IMR-90 (cell line): ENCODE measurements at regions not wholly inside any gene's neighbourhood (a gene's known extent, or its start where the extent isn't known, plus 50 kb on each side); places are given as distances from the start of the nearest gene placed in this dataset.

Source experiments
- ATAC-seq: fragments of 200-7000 bp; cut with Tn5 transposase; 2 replicates; pipeline ENCODE4 v1.9.1; 2020; ENCODE audit warnings: low read depth, mild to moderate bottlenecking, moderate library complexity
- BruUV-seq: library from RNA; stranded (reverse); fragments of 400-500 nt; replicated peaks from 2 replicates; lab custom pipeline; 2021; lab: Mats Ljungman, UMichigan
- CTCF ChIA-PET: fragments of 300-600 bp; formaldehyde crosslinking; extraction: SDS; loops from one replicate; lab custom pipeline; 2021; ENCODE audit warnings: antibody characterized with exemption; lab: Yijun Ruan, JAX
- POLR2A ChIA-PET: fragments of 300-600 bp; sonication (Branson Sonifier 250); formaldehyde crosslinking; loops from one replicate; lab custom pipeline; 2022; ENCODE audit warnings: antibody characterized with exemption; ENCODE audit not compliant: unreplicated experiment; lab: Charles Lee
- DNase-seq: peaks from one replicate; pipeline ENCODE4 v3.0.0; 2013
- H2AFZ ChIP-seq: replicated peaks from 2 replicates; pipeline ENCODE3; 2013; ENCODE audit warnings: low read length, mild to moderate bottlenecking; ENCODE audit not compliant: poor library complexity
- H2AK5ac ChIP-seq: 2 replicates; pipeline ENCODE4 v1.6.1; 2013; ENCODE audit warnings: low read depth, low read length, inconsistent platforms
- H2AK9ac ChIP-seq: replicated peaks from 2 replicates; pipeline ENCODE3; 2013; ENCODE audit warnings: mild to moderate bottlenecking, low read depth, low read length, moderate library complexity; ENCODE audit not compliant: poor library complexity
- H2BK120ac ChIP-seq: 2 replicates; pipeline ENCODE4 v1.6.1; 2013; ENCODE audit warnings: low read depth, low read length, inconsistent platforms
- H2BK15ac ChIP-seq: 3 replicates; pipeline ENCODE4 v1.6.1; 2013; ENCODE audit warnings: low read depth, low read length, inconsistent platforms
- H2BK20ac ChIP-seq: 2 replicates; pipeline ENCODE4 v1.6.1; 2013; ENCODE audit warnings: low read depth, mild to moderate bottlenecking, inconsistent platforms, low read length, moderate library complexity
- H2BK5ac ChIP-seq: 2 replicates; pipeline ENCODE4 v1.6.1; 2013; ENCODE audit warnings: mild to moderate bottlenecking, low read depth, low read length, inconsistent platforms; ENCODE audit not compliant: poor library complexity, severe bottlenecking
- H3K14ac ChIP-seq: replicated peaks from 2 replicates; pipeline ENCODE4 v1.6.1; 2013; ENCODE audit warnings: low read depth, low read length, inconsistent platforms
- H3K18ac ChIP-seq: 2 replicates; pipeline ENCODE4 v1.6.1; 2013; ENCODE audit warnings: low read depth, low read length, control low read depth
- H3K23ac ChIP-seq: 2 replicates; pipeline ENCODE4 v1.6.1; 2013; ENCODE audit warnings: low read depth, low read length, inconsistent platforms
- H3K27ac ChIP-seq: 2 replicates; pipeline ENCODE4 v1.5.1; 2013; ENCODE audit warnings: mild to moderate bottlenecking, control low read depth, low read length; ENCODE audit not compliant: insufficient read depth
- H3K27me3 ChIP-seq: 2 replicates; pipeline ENCODE4 v1.6.1; 2013; ENCODE audit warnings: low read length; ENCODE audit not compliant: control insufficient read depth, insufficient read depth
- H3K36me3 ChIP-seq: 2 replicates; pipeline ENCODE4 v1.6.1; 2013; ENCODE audit warnings: low read length, mixed read lengths; ENCODE audit not compliant: control insufficient read depth, insufficient read depth
- H3K4ac ChIP-seq: 2 replicates; pipeline ENCODE4 v1.6.1; 2013; ENCODE audit warnings: low read depth, low read length, inconsistent platforms
- H3K4me1 ChIP-seq: 2 replicates; pipeline ENCODE4 v1.6.1; 2013; ENCODE audit warnings: low read length, mixed read lengths; ENCODE audit not compliant: control insufficient read depth, insufficient read depth
- H3K4me2 ChIP-seq: 2 replicates; pipeline ENCODE4 v1.6.1; 2013; ENCODE audit warnings: low read depth, mild to moderate bottlenecking, control low read depth, low read length, moderate library complexity
- H3K4me3 ChIP-seq: 2 replicates; pipeline ENCODE4 v1.5.1; 2013; ENCODE audit warnings: low read depth, mild to moderate bottlenecking, control low read depth, low read length, moderate library complexity; ENCODE audit not compliant: insufficient read depth
- H3K56ac ChIP-seq: 2 replicates; pipeline ENCODE4 v1.6.1; 2013; ENCODE audit warnings: low read length, inconsistent platforms; ENCODE audit not compliant: insufficient read depth; ENCODE audit errors: extremely low read depth
- H3K79me1 ChIP-seq, 2 experiments: 2 replicates each; pipeline ENCODE4 v1.6.1; 2013; ENCODE audit warnings: low read length in 2 of 2, inconsistent platforms in 1 of 2, low read depth in 1 of 2
- H3K9ac ChIP-seq: 2 replicates; pipeline ENCODE4 v1.6.1; 2013; ENCODE audit warnings: low read depth, low read length, control low read depth
- H3K9me1 ChIP-seq: 2 replicates; pipeline ENCODE4 v1.6.1; 2013; ENCODE audit warnings: low read length, inconsistent platforms; ENCODE audit not compliant: insufficient read depth
- H3K9me3 ChIP-seq: 2 replicates; pipeline ENCODE4 v1.6.1; 2013; ENCODE audit warnings: low read length; ENCODE audit not compliant: control insufficient read depth, insufficient read depth
- H4K20me1 ChIP-seq: 2 replicates; pipeline ENCODE4 v1.6.1; 2013; ENCODE audit warnings: low read length, inconsistent platforms; ENCODE audit not compliant: insufficient read depth
- H4K5ac ChIP-seq: 2 replicates; pipeline ENCODE4 v1.6.1; 2013; ENCODE audit warnings: mild to moderate bottlenecking, low read depth, low read length, control low read depth
- H4K8ac ChIP-seq, 2 experiments: 2 replicates each; pipeline ENCODE4 v1.6.1; 2013; ENCODE audit warnings: low read depth in 2 of 2, low read length in 2 of 2, control low read depth in 1 of 2, inconsistent platforms in 1 of 2
- H4K91ac ChIP-seq: 2 replicates; pipeline ENCODE4 v1.6.1; 2013; ENCODE audit warnings: low read depth, low read length, inconsistent platforms; ENCODE audit not compliant: insufficient read depth
- BHLHE40 ChIP-seq: fragments of 150-350 bp; IDR thresholded peaks from 2 replicates; pipeline ENCODE4 v1.6.1; 2016; ENCODE audit warnings: mild to moderate bottlenecking, low read depth, low read length
- CEBPB ChIP-seq: IDR thresholded peaks from 2 replicates; pipeline ENCODE4 v1.6.1; 2012; ENCODE audit warnings: low read depth, low read length, improper control_type of control experiment
- ELK1 ChIP-seq: fragments of 150-350 bp; IDR thresholded peaks from 2 replicates; pipeline ENCODE4 v1.6.1; 2016; ENCODE audit warnings: low read depth, mild to moderate bottlenecking, low read length, moderate library complexity, borderline replicate concordance
- FOS ChIP-seq: fragments of 150-350 bp; IDR thresholded peaks from 2 replicates; pipeline ENCODE4 v1.6.1; 2016; ENCODE audit warnings: low read depth, low read length
- MAFK ChIP-seq: IDR thresholded peaks from 2 replicates; pipeline ENCODE4 v1.6.1; 2012; ENCODE audit warnings: low read depth, low read length, improper control_type of control experiment
- MAZ ChIP-seq: IDR thresholded peaks from 2 replicates; pipeline ENCODE4 v1.6.1; 2012; ENCODE audit warnings: low read depth, mild to moderate bottlenecking, low read length, improper control_type of control experiment, moderate library complexity, borderline replicate concordance
- POLR2A ChIP-seq: IDR thresholded peaks from 2 replicates; pipeline ENCODE4 v1.6.1; 2012; ENCODE audit warnings: mild to moderate bottlenecking, low read depth, low read length
- SMC3 ChIP-seq: fragments of 150-350 bp; IDR thresholded peaks from 2 replicates; pipeline ENCODE4 v1.6.1; 2016; ENCODE audit warnings: low read depth, mild to moderate bottlenecking, antibody characterized with exemption, low read length, moderate library complexity
- USF2 ChIP-seq: fragments of 150-350 bp; IDR thresholded peaks from 2 replicates; pipeline ENCODE4 v1.6.1; 2017; ENCODE audit warnings: mild to moderate bottlenecking, antibody characterized with exemption, low read length, low read depth
- WGBS, 2 experiments: methylation state at CpG; one replicate each; pipeline versions ENCODE4 v1.1.5 to v1.1.7; 2013; ENCODE audit warnings: missing lambda C conversion rate in 2 of 2; ENCODE audit not compliant: insufficient read length in 1 of 2; ENCODE audit errors: extremely low coverage in 2 of 2; 5-methylcytosine and 5-hydroxymethylcytosine counted together
- dilution Hi-C: fragments of 300-500 bp; cut with HindIII; formaldehyde crosslinking; loops from one replicate; pipeline ENCODE4 v1.14.3; 2018; ENCODE audit warnings: low sequenced_read_pairs; ENCODE audit not compliant: unreplicated experiment
- in situ Hi-C: fragments of 300-500 bp; cut with MboI; formaldehyde crosslinking; loops from 3 replicates; pipeline ENCODE4 v1.14.3; 2019; ENCODE audit warnings: low sequenced_read_pairs, inconsistent platforms, mixed read lengths
- intact Hi-C: fragments of 100-400 bp; cut with micrococcal nuclease; formaldehyde crosslinking; loops from 2 replicates; pipeline ENCODE4 v1.10.0; 2022

GRCh38 chr17:73890831-73891405 is 246.7 kb upstream of the SDK2 start:
- no TSS peak for BruUV-seq
- intact Hi-C loops, result no loop called here

More at GRCh38 chr17:73890831-73891405, 246.7 kb upstream of the SDK2 start:
- Histone ChIP-seq H2AFZ (no peak overlapping the region), H3K9me3 (peaks cover 29% of the 10 kb centered on the region), H3K27ac (no peak overlapping the region), H3K14ac (no peak overlapping the region), H3K4ac (no peak overlapping the region), H3K4me3 (no peak overlapping the region), H3K4me2 (no peak overlapping the region), H3K9ac (no peak overlapping the region), H3K27me3 (no peaks in the 10 kb centered on the region), H2BK5ac (no peak overlapping the region), H3K23ac (no peak overlapping the region), H3K56ac (no peak overlapping the region), H3K18ac (no peak overlapping the region), H2BK15ac (no peak overlapping the region), H4K91ac (no peak overlapping the region), H3K4me1 (no peaks in the 10 kb centered on the region), H2BK120ac (no peak overlapping the region), H3K9me1 (no peaks in the 10 kb centered on the region), H4K8ac (no peak overlapping the region), H4K5ac (no peak overlapping the region), H2AK9ac (peak overlapping the region; percentile 55), H3K36me3 (no peaks in the 10 kb centered on the region), H3K79me1 (no peaks in the 10 kb centered on the region), H4K20me1 (no peaks in the 10 kb centered on the region), H2BK20ac (no peak overlapping the region), H2AK5ac (no peak overlapping the region)
- DNase-seq, result no peak
- no peak for ATAC-seq
- dilution Hi-C loops, result no loop called here
- no peak for TF ChIP-seq MAFK
- no peak for TF ChIP-seq BHLHE40
- TF ChIP-seq SMC3, result no peak
- no peak for TF ChIP-seq FOS
- no peak for TF ChIP-seq USF2
- no peak for TF ChIP-seq POLR2A
- TF ChIP-seq MAZ, result no peak
- no peak for TF ChIP-seq ELK1
- no peak for TF ChIP-seq CEBPB
- WGBS, 2 experiments, result 52% methylated on average over 3 of the region's 8 CpGs; no CpG with 5 or more reads in 1 of the 2 experiments
- in situ Hi-C loops, result loop anchor here (25.0 kb wide), 1 partner anchor 196 kb away; no protein-coding TSS in a partner anchor
- ChIA-PET CTCF (no interaction called here), POLR2A (no interaction called here)
